Lower leg skin (tissue), 4 donors: ENCODE measurements at regions not wholly inside any gene's neighbourhood (a gene's known extent, or its start where the extent isn't known, plus 50 kb on each side); places are given as distances from the start of the nearest gene placed in this dataset.

Source experiments
- DNase-seq, 2 donors: peaks; one replicate each; pipeline ENCODE4 v3.0.0-alpha.2; 2019; ENCODE audit warnings: low spot score in 2 of 2
- H3K4me3 ChIP-seq: fragments of 200-600 bp; sonication (generic); 2 replicates; pipeline ENCODE4 v1.5.1; 2017; ENCODE audit warnings: mild to moderate bottlenecking, low read depth; ENCODE audit not compliant: poor library complexity, severe bottlenecking
- CTCF ChIP-seq, 3 donors: fragments of 450-650 bp; IDR thresholded peaks; one replicate each; pipeline ENCODE4 v1.5.1; 2016; ENCODE audit warnings: antibody characterized with exemption in 3 of 3, mild to moderate bottlenecking in 3 of 3, moderate library complexity in 2 of 3
- POLR2A ChIP-seq, 2 donors: fragments of 450-650 bp; IDR thresholded peaks; one replicate each; pipeline ENCODE4 v1.6.1; 2016 to 2017; ENCODE audit warnings: antibody characterized with exemption in 2 of 2, mild to moderate bottlenecking in 1 of 2, moderate library complexity in 1 of 2
- WGBS, 2 donors: methylation state at CpG; one replicate each; pipeline ENCODE4 v1.1.5; 2018; 5-methylcytosine and 5-hydroxymethylcytosine counted together
- intact Hi-C: fragments of 100-400 bp; cut with DNase I; formaldehyde crosslinking; loops from one replicate; pipeline ENCODE4 v1.15.0; 2023; ENCODE audit warnings: low total_unique reads

GRCh38 chr16:73387979-73388378, 340.1 kb upstream of the ZFHX3 start:
- TF ChIP-seq POLR2A (IDR thresholded peaks at IDR 0.05) (no peak), CTCF (IDR thresholded peaks at IDR 0.05) (no peak)
- H3K4me3 ChIP-seq = no peak overlapping the region
- no peak for DNase-seq
- intact Hi-C loops = no loop called here
- WGBS, 2 donors = 90% methylated on average over 3 of the region's 3 CpGs

- DNase-seq = no peak
- H3K4me3 ChIP-seq = no peak overlapping the region
- intact Hi-C loops = no loop called here
- no peak for TF ChIP-seq POLR2A (IDR thresholded peaks at IDR 0.05)
- 88 to 91% methylated on average over 5 of the region's 5 CpGs for WGBS, 2 donors
Observed at GRCh38 chr16:73385696-73386095, 337.8 kb upstream of the ZFHX3 start.

GRCh38 chr16:73384506-73385089, 336.7 kb upstream of the ZFHX3 start:
- TF ChIP-seq CTCF (IDR thresholded peaks at IDR 0.05) (no peak), POLR2A (IDR thresholded peaks at IDR 0.05) (no peak)
- no peak for DNase-seq
- WGBS, 2 donors = 72 to 87% methylated on average over 5 of the region's 5 CpGs
- intact Hi-C loops = no loop called here
- H3K4me3 ChIP-seq = no peak overlapping the region

- 72 to 73% methylated on average over 3 of the region's 3 CpGs for WGBS, 2 donors
- intact Hi-C loops = no loop called here
- no peak overlapping the region for H3K4me3 ChIP-seq
- no peak for TF ChIP-seq CTCF (IDR thresholded peaks at IDR 0.05)
- no peak for TF ChIP-seq POLR2A (IDR thresholded peaks at IDR 0.05)
- DNase-seq = no peak
Observed at GRCh38 chr16:73383988-73384365, 336.0 kb upstream of the ZFHX3 start.

- DNase-seq = no peak
- WGBS, 2 donors = 65 to 71% methylated on average over 21 of the region's 21 CpGs
Observed at GRCh38 chr16:73383195-73383987, 335.5 kb upstream of the ZFHX3 start.

More at GRCh38 chr16:73383195-73383987, 335.5 kb upstream of the ZFHX3 start:
- H3K4me3 ChIP-seq = no peak overlapping the region
- intact Hi-C loops = no loop called here
- TF ChIP-seq POLR2A (IDR thresholded peaks at IDR 0.05) (no peak), CTCF (IDR thresholded peaks at IDR 0.05) (no peak)
